ENCODE measurements at regions not wholly inside any gene's neighbourhood (a gene's known extent, or its start where the extent isn't known, plus 50 kb on each side); places are given as distances from the start of the nearest gene placed in this dataset.
"Not testable (repeated sequence)": the region's sequence is repeated elsewhere in the genome, so short reads cannot be mapped to it uniquely, and the experiment has no call there.

DNA sequence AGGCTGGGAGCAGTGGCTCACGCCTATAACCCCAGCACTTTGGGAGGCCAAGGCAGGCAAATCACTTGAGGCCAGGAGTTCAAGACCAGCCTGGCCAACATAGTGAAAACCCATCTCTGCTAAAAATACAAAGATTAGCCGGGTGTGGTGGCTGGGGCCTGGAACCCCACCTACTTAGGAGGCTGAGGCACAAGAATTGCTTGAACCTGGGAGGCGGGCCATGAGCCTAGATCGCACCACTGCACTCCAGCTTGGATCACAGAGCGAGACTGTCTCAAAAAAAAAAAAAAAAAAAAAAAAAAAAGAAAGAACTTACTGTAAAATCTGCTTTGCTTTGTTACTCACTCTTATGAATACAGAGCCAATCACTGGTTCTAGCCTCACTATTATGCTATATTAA lies 166.4 kb upstream of the TMCC3 start:
- TF ChIP-seq, protein P1, sequence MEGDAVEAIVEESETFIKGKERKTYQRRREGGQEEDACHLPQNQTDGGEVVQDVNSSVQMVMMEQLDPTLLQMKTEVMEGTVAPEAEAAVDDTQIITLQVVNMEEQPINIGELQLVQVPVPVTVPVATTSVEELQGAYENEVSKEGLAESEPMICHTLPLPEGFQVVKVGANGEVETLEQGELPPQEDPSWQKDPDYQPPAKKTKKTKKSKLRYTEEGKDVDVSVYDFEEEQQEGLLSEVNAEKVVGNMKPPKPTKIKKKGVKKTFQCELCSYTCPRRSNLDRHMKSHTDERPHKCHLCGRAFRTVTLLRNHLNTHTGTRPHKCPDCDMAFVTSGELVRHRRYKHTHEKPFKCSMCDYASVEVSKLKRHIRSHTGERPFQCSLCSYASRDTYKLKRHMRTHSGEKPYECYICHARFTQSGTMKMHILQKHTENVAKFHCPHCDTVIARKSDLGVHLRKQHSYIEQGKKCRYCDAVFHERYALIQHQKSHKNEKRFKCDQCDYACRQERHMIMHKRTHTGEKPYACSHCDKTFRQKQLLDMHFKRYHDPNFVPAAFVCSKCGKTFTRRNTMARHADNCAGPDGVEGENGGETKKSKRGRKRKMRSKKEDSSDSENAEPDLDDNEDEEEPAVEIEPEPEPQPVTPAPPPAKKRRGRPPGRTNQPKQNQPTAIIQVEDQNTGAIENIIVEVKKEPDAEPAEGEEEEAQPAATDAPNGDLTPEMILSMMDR (IDR thresholded peaks at IDR 0.05): not testable (repeated sequence)
- TF ChIP-seq POLR2A (IDR thresholded peaks at IDR 0.05); POLR2AphosphoS5 (IDR thresholded peaks at IDR 0.05; ENCODE audit: insufficient read depth in 1 of 2, low read depth in 1 of 2): not testable (repeated sequence)
